Sigmoid colon (tissue), 6 donors: ENCODE measurements at regions not wholly inside any gene's neighbourhood (a gene's known extent, or its start where the extent isn't known, plus 50 kb on each side); places are given as distances from the start of the nearest gene placed in this dataset.

ENCODE experiments used
- DNase-seq: peaks from one replicate; pipeline ENCODE4 v3.0.0-alpha.2; 2019
- H3K27ac ChIP-seq, 4 donors: fragments of 200-600 bp; sonication (generic); one replicate each; pipeline ENCODE4 v1.5.1; 2016 to 2019; ENCODE audit warnings: mild to moderate bottlenecking in 1 of 4
- H3K27me3 ChIP-seq, 3 donors: fragments of 200-600 bp; sonication (generic); one replicate each; pipeline ENCODE4 v1.5.1; 2019; ENCODE audit warnings: mild to moderate bottlenecking in 1 of 3
- H3K36me3 ChIP-seq, 4 donors: fragments of 200-600 bp; sonication (generic); one replicate each; pipeline ENCODE4 v1.5.1; 2016 to 2019
- H3K4me1 ChIP-seq, 4 donors: fragments of 200-600 bp; sonication (generic); one replicate each; pipeline ENCODE4 v1.5.1; 2017 to 2019
- H3K4me3 ChIP-seq, 4 donors: fragments of 200-600 bp; sonication (generic); one replicate each; pipeline ENCODE4 v1.5.1; 2017 to 2019; ENCODE audit warnings: mild to moderate bottlenecking in 2 of 4, moderate library complexity in 1 of 4
- H3K9me3 ChIP-seq, 4 donors: fragments of 200-600 bp in 3 of 4; sonication (generic) in 3 of 4; one replicate each; pipeline versions ENCODE4 v1.5.1 to v1.6.1; 2013 to 2019
- CTCF ChIP-seq, 4 experiments: fragments of 450-650 bp in 3 of 4; fragments of 200-600 bp in 1 of 4; IDR thresholded peaks; one replicate each; pipeline ENCODE4 v1.5.1; 2016 to 2019; ENCODE audit warnings: antibody characterized with exemption in 4 of 4, mild to moderate bottlenecking in 3 of 4, moderate library complexity in 2 of 4
- EP300 ChIP-seq, 4 donors: sonication (generic); formaldehyde crosslinking; IDR thresholded peaks; one replicate each; pipeline ENCODE4 v1.6.1; 2017; ENCODE audit warnings: antibody characterized with exemption in 4 of 4
- POLR2A ChIP-seq, 2 donors: fragments of 450-650 bp; IDR thresholded peaks; one replicate each; pipeline ENCODE4 v1.6.1; 2016; ENCODE audit warnings: antibody characterized with exemption in 2 of 2, mild to moderate bottlenecking in 2 of 2, moderate library complexity in 2 of 2
- POLR2AphosphoS5 ChIP-seq, 4 donors: sonication (generic); formaldehyde crosslinking; IDR thresholded peaks; one replicate each; pipeline ENCODE4 v1.6.1; 2017; ENCODE audit warnings: antibody characterized with exemption in 4 of 4
- WGBS, 2 donors: extraction: QIAGEN DNeasy Blood & Tissue Kit; methylation state at CpG; one replicate each; pipeline ENCODE4 v1.1.7; 2013; 5-methylcytosine and 5-hydroxymethylcytosine counted together
- intact Hi-C: fragments of 100-400 bp; cut with DNase I; formaldehyde crosslinking; loops from one replicate; pipeline ENCODE4 v1.15.1; 2023
- donor health status: healthy with polysubstance abuse.
- donor health status: healthy.

- no peaks in the 10 kb centered on the region for H3K4me1 ChIP-seq
- DNase-seq: no peak
- 67 to 87% methylated on average over 3 of the region's 3 CpGs for WGBS, 2 donors
Measured at GRCh38 chr6:63426844-63427243, 107.1 kb upstream of the LGSN start.

GRCh38 chr6:63427951-63428350 lies 108.2 kb upstream of the LGSN start:
- WGBS, 2 donors: 62 to 72% methylated on average over 2 of the region's 2 CpGs
- Histone ChIP-seq H3K4me3 (no peak overlapping the region), H3K27ac (no peak overlapping the region), H3K27me3 (no peaks in the 10 kb centered on the region), H3K36me3 (no peaks in the 10 kb centered on the region), H3K4me1 (no peaks in the 10 kb centered on the region), H3K9me3 (no peaks in the 10 kb centered on the region)
- intact Hi-C loops: no loop called here
- no peak for DNase-seq
- TF ChIP-seq CTCF (IDR thresholded peaks at IDR 0.05): no peak
- TF ChIP-seq POLR2AphosphoS5 (IDR thresholded peaks at IDR 0.05): no peak

More at GRCh38 chr6:63426844-63427243, 107.1 kb upstream of the LGSN start:
- intact Hi-C loops: no loop called here
- Histone ChIP-seq H3K27ac (no peak overlapping the region), H3K9me3 (no peaks in the 10 kb centered on the region), H3K27me3 (no peaks in the 10 kb centered on the region), H3K36me3 (no peaks in the 10 kb centered on the region), H3K4me3 (no peak overlapping the region)
- TF ChIP-seq POLR2AphosphoS5 (IDR thresholded peaks at IDR 0.05) (no peak), POLR2A (IDR thresholded peaks at IDR 0.05) (no peak), CTCF (IDR thresholded peaks at IDR 0.05) (no peak)

GRCh38 chr6:63430985-63431519 lies 111.3 kb upstream of the LGSN start:
- intact Hi-C loops: no loop called here
- no peak overlapping the region for H3K4me3 ChIP-seq
- H3K9me3 ChIP-seq: no peaks in the 10 kb centered on the region
- H3K36me3 ChIP-seq: no peaks in the 10 kb centered on the region
- H3K4me1 ChIP-seq: no peaks in the 10 kb centered on the region
- H3K27ac ChIP-seq: no peak overlapping the region
- H3K27me3 ChIP-seq: no peaks in the 10 kb centered on the region
- TF ChIP-seq POLR2AphosphoS5 (IDR thresholded peaks at IDR 0.05) (no peak), CTCF (IDR thresholded peaks at IDR 0.05) (no peak), EP300 (IDR thresholded peaks at IDR 0.05) (no peak), POLR2A (IDR thresholded peaks at IDR 0.05) (no peak)
- WGBS, 2 donors: 93 to 94% methylated on average over 2 of the region's 2 CpGs
- no peak for DNase-seq

- intact Hi-C loops: no loop called here
- WGBS, 2 donors: 78 to 87% methylated on average over 3 of the region's 3 CpGs
- no peak for TF ChIP-seq POLR2AphosphoS5 (IDR thresholded peaks at IDR 0.05)
- no peak for TF ChIP-seq EP300 (IDR thresholded peaks at IDR 0.05)
- no peak for TF ChIP-seq POLR2A (IDR thresholded peaks at IDR 0.05)
- TF ChIP-seq CTCF (IDR thresholded peaks at IDR 0.05): no peak
- no peak for DNase-seq
- Histone ChIP-seq H3K4me3 (no peak overlapping the region), H3K36me3 (no peaks in the 10 kb centered on the region), H3K9me3 (no peaks in the 10 kb centered on the region), H3K27ac (no peak overlapping the region), H3K4me1 (no peaks in the 10 kb centered on the region), H3K27me3 (no peaks in the 10 kb centered on the region)
Measured at GRCh38 chr6:63434943-63435342, 115.2 kb upstream of the LGSN start.

GRCh38 chr6:63436356-63436755 lies 116.6 kb upstream of the LGSN start:
- H3K27me3 ChIP-seq: no peaks in the 10 kb centered on the region
- WGBS, 2 donors: 63 to 71% methylated on average over 2 of the region's 2 CpGs

More at GRCh38 chr6:63436356-63436755, 116.6 kb upstream of the LGSN start:
- intact Hi-C loops: no loop called here
- TF ChIP-seq POLR2A (IDR thresholded peaks at IDR 0.05) (no peak), CTCF (IDR thresholded peaks at IDR 0.05) (no peak)
- Histone ChIP-seq H3K9me3 (no peaks in the 10 kb centered on the region), H3K27ac (no peak overlapping the region), H3K4me1 (no peaks in the 10 kb centered on the region), H3K4me3 (no peak overlapping the region), H3K36me3 (no peaks in the 10 kb centered on the region)
- DNase-seq: no peak
